ENCODE measurements at regions not wholly inside any gene's neighbourhood (a gene's known extent, or its start where the extent isn't known, plus 50 kb on each side); places are given as distances from the start of the nearest gene placed in this dataset.

DNA sequence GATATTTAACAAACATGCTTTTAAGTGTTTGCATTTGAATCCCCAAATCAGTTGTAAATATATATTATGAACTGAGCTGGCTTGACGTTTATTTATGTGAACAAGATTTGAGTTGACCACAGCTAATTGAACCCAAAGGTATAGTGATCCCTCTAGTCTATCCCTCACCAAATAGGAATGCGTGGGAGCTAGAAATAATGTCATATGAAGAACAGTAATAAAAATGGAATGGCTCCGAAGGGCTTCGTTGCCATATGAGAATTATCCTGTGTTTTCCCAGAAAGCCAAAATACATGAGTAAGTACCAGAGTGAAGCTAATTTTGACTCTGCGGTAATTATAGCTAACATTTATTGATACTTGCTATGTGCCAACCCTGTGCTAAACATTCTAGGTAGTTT lies 142.7 kb downstream of the ADCYAP1 start:
- TF ChIP-seq, protein P1, sequence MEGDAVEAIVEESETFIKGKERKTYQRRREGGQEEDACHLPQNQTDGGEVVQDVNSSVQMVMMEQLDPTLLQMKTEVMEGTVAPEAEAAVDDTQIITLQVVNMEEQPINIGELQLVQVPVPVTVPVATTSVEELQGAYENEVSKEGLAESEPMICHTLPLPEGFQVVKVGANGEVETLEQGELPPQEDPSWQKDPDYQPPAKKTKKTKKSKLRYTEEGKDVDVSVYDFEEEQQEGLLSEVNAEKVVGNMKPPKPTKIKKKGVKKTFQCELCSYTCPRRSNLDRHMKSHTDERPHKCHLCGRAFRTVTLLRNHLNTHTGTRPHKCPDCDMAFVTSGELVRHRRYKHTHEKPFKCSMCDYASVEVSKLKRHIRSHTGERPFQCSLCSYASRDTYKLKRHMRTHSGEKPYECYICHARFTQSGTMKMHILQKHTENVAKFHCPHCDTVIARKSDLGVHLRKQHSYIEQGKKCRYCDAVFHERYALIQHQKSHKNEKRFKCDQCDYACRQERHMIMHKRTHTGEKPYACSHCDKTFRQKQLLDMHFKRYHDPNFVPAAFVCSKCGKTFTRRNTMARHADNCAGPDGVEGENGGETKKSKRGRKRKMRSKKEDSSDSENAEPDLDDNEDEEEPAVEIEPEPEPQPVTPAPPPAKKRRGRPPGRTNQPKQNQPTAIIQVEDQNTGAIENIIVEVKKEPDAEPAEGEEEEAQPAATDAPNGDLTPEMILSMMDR (IDR thresholded peaks at IDR 0.05): no peak
- TF ChIP-seq POLR2AphosphoS5 (IDR thresholded peaks at IDR 0.05; ENCODE audit: insufficient read depth in 1 of 2, low read depth in 1 of 2) (no peak), POLR2A (IDR thresholded peaks at IDR 0.05) (no peak)
